Vagina (tissue), 2 donors: ENCODE measurements at regions not wholly inside any gene's neighbourhood (a gene's known extent, or its start where the extent isn't known, plus 50 kb on each side); places are given as distances from the start of the nearest gene placed in this dataset.
"Not testable (repeated sequence)": the region's sequence is repeated elsewhere in the genome, so short reads cannot be mapped to it uniquely, and the experiment has no call there.

Experiments
- DNase-seq, 2 donors: peaks; one replicate each; pipeline ENCODE4 v3.0.0-alpha.2; 2017; ENCODE audit errors: extremely low spot score in 2 of 2
- H3K27ac ChIP-seq: fragments of 200-600 bp; sonication (generic); one replicate; pipeline ENCODE4 v1.5.1; 2019
- H3K27me3 ChIP-seq: fragments of 200-600 bp; sonication (generic); one replicate; pipeline ENCODE4 v1.5.1; 2019
- H3K36me3 ChIP-seq, 2 donors: fragments of 200-600 bp; sonication (generic); one replicate each; pipeline ENCODE4 v1.5.1; 2017 to 2019
- H3K4me1 ChIP-seq: fragments of 200-600 bp; sonication (generic); one replicate; pipeline ENCODE4 v1.5.1; 2019
- H3K4me3 ChIP-seq, 2 donors: fragments of 200-600 bp; sonication (generic); 1 replicate in 1 of 2; 2 replicates in 1 of 2; pipeline ENCODE4 v1.5.1; 2016 to 2019
- H3K9me3 ChIP-seq: fragments of 200-600 bp; sonication (generic); one replicate; pipeline ENCODE4 v1.5.1; 2019
- CTCF ChIP-seq, 3 experiments: fragments of 450-650 bp in 2 of 3; fragments of 200-600 bp in 1 of 3; sonication (generic) in 1 of 3; IDR thresholded peaks; one replicate each; pipeline ENCODE4 v1.5.1; 2017 to 2019; ENCODE audit warnings: antibody characterized with exemption in 3 of 3, mild to moderate bottlenecking in 2 of 3, moderate library complexity in 2 of 3
- POLR2A ChIP-seq, 2 donors: fragments of 450-650 bp; IDR thresholded peaks; one replicate each; pipeline ENCODE4 v1.6.1; 2017; ENCODE audit warnings: antibody characterized with exemption in 2 of 2, mild to moderate bottlenecking in 2 of 2, moderate library complexity in 2 of 2
- POLR2AphosphoS5 ChIP-seq, 2 donors: sonication (generic); formaldehyde crosslinking; IDR thresholded peaks; one replicate each; pipeline ENCODE4 v1.9.0; 2017; ENCODE audit warnings: antibody characterized with exemption in 2 of 2, mild to moderate bottlenecking in 2 of 2, low read depth in 1 of 2; ENCODE audit not compliant: insufficient read depth in 1 of 2
- intact Hi-C: fragments of 100-400 bp; cut with DNase I; formaldehyde crosslinking; loops from one replicate; pipeline ENCODE4 v1.15.1; 2023

DNA sequence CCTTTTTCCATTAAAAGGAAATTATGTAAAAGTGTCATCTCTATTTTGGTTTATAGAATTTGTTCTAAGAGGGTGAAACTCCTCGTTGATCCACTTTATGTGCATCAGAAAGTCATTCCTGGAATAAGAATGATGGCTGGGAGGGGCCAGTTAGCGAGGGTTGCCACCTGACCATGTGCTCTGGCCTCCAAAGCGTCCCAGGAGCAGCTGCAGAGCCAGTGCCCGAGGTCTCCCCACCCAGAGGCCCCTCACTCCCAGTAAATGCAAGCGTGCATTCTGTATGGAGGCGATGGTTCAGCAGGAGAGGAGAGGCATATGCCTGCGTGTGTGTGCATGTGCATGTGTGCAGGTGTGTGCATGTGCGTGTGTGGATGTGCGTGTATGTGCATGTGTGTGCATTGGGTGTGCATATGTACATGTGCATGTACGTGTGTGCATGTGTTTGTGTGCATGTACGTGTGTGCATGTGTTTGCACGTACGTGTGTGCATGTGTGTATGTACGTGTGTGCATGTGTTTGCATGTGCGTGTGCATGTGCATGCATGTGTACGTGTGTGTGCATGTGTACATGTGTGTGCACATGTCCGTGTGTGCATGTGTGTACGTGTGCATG, 345.8 kb downstream of the TEX29 start:
- DNase-seq: peak in 1 of 2 donors; percentile 79
- Histone ChIP-seq H3K27ac (no peak overlapping the region), H3K9me3 (no peaks in the 10 kb centered on the region), H3K36me3 (no peaks in the 10 kb centered on the region), H3K4me3 (no peak overlapping the region), H3K27me3 (no peaks in the 10 kb centered on the region), H3K4me1 (no peaks in the 10 kb centered on the region)
- intact Hi-C loops: no loop called here
- TF ChIP-seq CTCF (IDR thresholded peaks at IDR 0.05) (no peak), POLR2A (IDR thresholded peaks at IDR 0.05) (no peak), POLR2AphosphoS5 (IDR thresholded peaks at IDR 0.05; ENCODE audit: insufficient read depth in 1 of 2, low read depth in 1 of 2) (no peak)

DNA sequence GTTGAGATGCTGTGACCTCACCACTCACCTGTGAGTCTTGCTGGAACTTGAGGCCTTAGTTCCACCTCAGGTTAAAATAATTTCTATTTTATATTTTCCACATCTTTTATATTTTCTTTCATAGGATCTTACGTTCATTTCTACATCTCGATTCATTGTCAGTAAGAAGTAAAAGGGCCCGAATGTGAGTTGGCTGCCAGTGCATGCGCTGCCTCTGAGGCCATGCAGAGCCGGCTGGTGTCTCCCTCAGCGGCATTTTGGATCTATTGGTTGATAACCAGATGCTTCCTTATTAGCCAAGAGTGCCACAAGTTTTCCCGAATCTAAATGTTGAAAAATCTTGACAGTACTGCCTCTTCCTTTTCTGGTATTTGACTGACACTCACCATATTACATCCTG, 347.3 kb downstream of the TEX29 start:
- intact Hi-C loops: no loop called here
- no peaks in the 10 kb centered on the region for H3K4me1 ChIP-seq
- no peaks in the 10 kb centered on the region for H3K9me3 ChIP-seq
- H3K27ac ChIP-seq: no peak overlapping the region
- no peak overlapping the region for H3K4me3 ChIP-seq
- H3K36me3 ChIP-seq: no peaks in the 10 kb centered on the region
- TF ChIP-seq POLR2A (IDR thresholded peaks at IDR 0.05) (no peak), CTCF (IDR thresholded peaks at IDR 0.05) (no peak), POLR2AphosphoS5 (IDR thresholded peaks at IDR 0.05; ENCODE audit: insufficient read depth in 1 of 2, low read depth in 1 of 2) (no peak)
- no peak for DNase-seq
- H3K27me3 ChIP-seq: no peaks in the 10 kb centered on the region

DNA sequence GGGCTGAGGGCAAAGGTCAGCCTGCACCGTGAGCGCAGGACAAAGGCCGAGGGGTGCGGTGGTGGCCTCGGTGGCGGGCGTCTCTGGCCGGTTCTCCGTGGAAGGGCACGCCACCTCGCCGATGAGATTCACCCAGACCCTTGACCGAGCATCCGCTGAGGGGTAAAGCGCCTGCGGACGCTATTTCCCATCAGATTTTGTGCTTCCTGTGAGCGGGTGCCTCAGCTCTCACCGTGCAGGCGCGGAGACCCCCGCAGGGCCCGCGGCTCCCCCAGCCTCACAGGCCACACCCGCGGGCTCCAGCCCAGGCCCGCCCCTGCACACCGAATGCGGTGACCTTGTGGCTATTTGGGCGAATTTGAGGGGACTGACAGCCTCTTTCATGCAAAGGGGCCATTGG, 348.0 kb downstream of the TEX29 start:
- H3K27ac ChIP-seq: no peak overlapping the region
- no peaks in the 10 kb centered on the region for H3K36me3 ChIP-seq
- no peak overlapping the region for H3K4me3 ChIP-seq
- intact Hi-C loops: no loop called here
- H3K4me1 ChIP-seq: no peaks in the 10 kb centered on the region
- no peaks in the 10 kb centered on the region for H3K27me3 ChIP-seq
- TF ChIP-seq POLR2AphosphoS5 (IDR thresholded peaks at IDR 0.05; ENCODE audit: insufficient read depth in 1 of 2, low read depth in 1 of 2) (no peak), POLR2A (IDR thresholded peaks at IDR 0.05) (no peak), CTCF (IDR thresholded peaks at IDR 0.05) (no peak)
- DNase-seq: no peak
- no peaks in the 10 kb centered on the region for H3K9me3 ChIP-seq

DNA sequence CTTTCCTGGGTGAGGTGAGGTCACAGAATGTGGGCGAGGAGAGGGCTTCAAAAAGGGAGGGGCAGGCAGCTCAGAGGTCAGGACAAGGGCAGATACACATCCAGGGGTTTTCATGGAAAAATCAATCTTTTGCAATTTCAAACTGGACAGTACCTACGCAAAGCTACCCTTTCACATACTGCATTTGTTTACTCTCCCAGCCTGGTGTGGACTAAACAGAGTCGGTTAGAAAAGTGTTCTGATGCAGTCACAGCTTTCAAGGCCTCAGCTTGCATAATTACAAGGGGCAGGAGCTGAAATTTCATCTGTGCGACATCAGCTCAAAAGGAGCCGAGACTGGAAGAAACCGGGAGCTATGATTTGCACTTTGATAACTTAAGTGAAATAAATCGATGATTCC, 351.8 kb downstream of the TEX29 start:
- H3K36me3 ChIP-seq, intact Hi-C loops, H3K27ac ChIP-seq, DNase-seq, H3K4me3 ChIP-seq, H3K4me1 ChIP-seq, H3K9me3 ChIP-seq, H3K27me3 ChIP-seq: not testable (repeated sequence)

GRCh38 chr13:111678120-111678882, 357.9 kb downstream of the TEX29 start:
- H3K27me3 ChIP-seq, intact Hi-C loops, H3K36me3 ChIP-seq, H3K27ac ChIP-seq, H3K4me1 ChIP-seq, H3K4me3 ChIP-seq, H3K9me3 ChIP-seq, DNase-seq: not testable (repeated sequence)

GRCh38 chr13:111679645-111680044, 359.2 kb downstream of the TEX29 start:
- H3K27me3 ChIP-seq, intact Hi-C loops, H3K9me3 ChIP-seq, DNase-seq, H3K4me1 ChIP-seq, H3K27ac ChIP-seq, H3K36me3 ChIP-seq, H3K4me3 ChIP-seq: not testable (repeated sequence)

- H3K27ac ChIP-seq, H3K4me1 ChIP-seq, DNase-seq, intact Hi-C loops, H3K9me3 ChIP-seq, H3K4me3 ChIP-seq, H3K36me3 ChIP-seq, H3K27me3 ChIP-seq: not testable (repeated sequence)
Measured at GRCh38 chr13:111680100-111680499, 359.7 kb downstream of the TEX29 start.

GRCh38 chr13:111692028-111692427, 371.6 kb downstream of the TEX29 start:
- H3K27ac ChIP-seq, H3K9me3 ChIP-seq, H3K4me3 ChIP-seq, H3K27me3 ChIP-seq, intact Hi-C loops, H3K4me1 ChIP-seq, DNase-seq, H3K36me3 ChIP-seq: not testable (repeated sequence)

- H3K27me3 ChIP-seq, intact Hi-C loops, H3K9me3 ChIP-seq: not testable (repeated sequence)
Measured at GRCh38 chr13:111696121-111696520, 370.8 kb upstream of the SOX1 start.

DNA sequence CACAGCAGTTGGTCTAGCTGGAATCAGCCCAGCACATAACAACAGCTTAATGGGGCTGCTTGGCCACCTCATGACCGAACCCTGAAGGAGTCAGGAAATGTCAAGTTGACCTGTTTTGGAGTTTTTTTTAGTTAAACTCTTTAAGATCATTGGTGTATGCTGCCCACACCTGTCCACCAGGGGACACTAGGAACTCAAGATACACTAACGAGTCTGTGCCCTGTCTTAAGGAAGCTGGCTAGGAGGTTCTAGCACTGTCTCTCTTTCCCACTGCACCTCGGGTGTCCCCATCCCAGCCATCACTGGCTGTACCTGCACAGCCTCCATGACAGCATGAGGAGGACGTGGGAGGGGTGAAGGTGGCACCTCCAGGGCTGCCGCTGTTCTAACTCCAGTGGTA, 364.9 kb upstream of the SOX1 start:
- H3K9me3 ChIP-seq, H3K27me3 ChIP-seq, H3K4me1 ChIP-seq, H3K4me3 ChIP-seq, intact Hi-C loops, DNase-seq, H3K27ac ChIP-seq, H3K36me3 ChIP-seq: not testable (repeated sequence)

More at GRCh38 chr13:111696121-111696520, 370.8 kb upstream of the SOX1 start:
- not testable (repeated sequence) for DNase-seq, H3K36me3 ChIP-seq, H3K27ac ChIP-seq, H3K4me1 ChIP-seq, H3K4me3 ChIP-seq
